Right lobe of liver (tissue), 6 donors: ENCODE measurements at regions not wholly inside any gene's neighbourhood (a gene's known extent, or its start where the extent isn't known, plus 50 kb on each side); places are given as distances from the start of the nearest gene placed in this dataset.

Source experiments
- ATAC-seq, 4 donors: fragments of 200-7000 bp; cut with Tn5 transposase; one replicate each; pipeline ENCODE4 v1.9.1; 2020; ENCODE audit warnings: mild to moderate bottlenecking in 4 of 4, moderate library complexity in 4 of 4
- DNase-seq, 3 donors: peaks; one replicate each; pipeline ENCODE4 v3.0.0-alpha.2; 2020
- H3K27ac ChIP-seq, 3 donors: fragments of 200-600 bp; one replicate each; pipeline ENCODE4 v1.8.0; 2022
- H3K27me3 ChIP-seq, 2 donors: fragments of 200-600 bp; one replicate each; pipeline ENCODE4 v1.8.0; 2022
- H3K36me3 ChIP-seq, 4 donors: fragments of 200-600 bp; sonication (generic) in 1 of 4; one replicate each; pipeline versions ENCODE4 v1.5.1 to v1.8.0; 2017 to 2022; ENCODE audit warnings: control low read depth in 1 of 4
- H3K4me1 ChIP-seq, 4 donors: fragments of 200-600 bp; sonication (generic) in 1 of 4; one replicate each; pipeline versions ENCODE4 v1.5.1 to v1.8.0; 2017 to 2022; ENCODE audit warnings: control low read depth in 1 of 4
- H3K4me3 ChIP-seq, 3 donors: fragments of 200-600 bp; one replicate each; pipeline ENCODE4 v1.8.0; 2022
- H3K9me3 ChIP-seq, 4 donors: fragments of 200-600 bp; sonication (generic) in 1 of 4; one replicate each; pipeline versions ENCODE4 v1.5.1 to v1.8.0; 2017 to 2022; ENCODE audit warnings: control low read depth in 1 of 4
- CTCF ChIP-seq, 4 donors: fragments of 200-600 bp in 3 of 4; fragments of 450-650 bp in 1 of 4; IDR thresholded peaks; one replicate each; pipeline versions ENCODE4 v1.5.1 to v1.8.0; 2016 to 2022; ENCODE audit warnings: antibody characterized with exemption in 4 of 4, mild to moderate bottlenecking in 2 of 4
- POLR2A ChIP-seq: fragments of 450-650 bp; IDR thresholded peaks from one replicate; pipeline ENCODE4 v1.6.1; 2017; ENCODE audit warnings: antibody characterized with exemption, mild to moderate bottlenecking
- WGBS: methylation state at CpG from one replicate; pipeline ENCODE4 v1.1.6; 2018; ENCODE audit warnings: low coverage, low lambda C conversion rate; ENCODE audit not compliant: insufficient coverage; ENCODE audit errors: missing lambda C conversion rate; 5-methylcytosine and 5-hydroxymethylcytosine counted together
- intact Hi-C, 2 donors: fragments of 100-400 bp; cut with DNase I; formaldehyde crosslinking; loops; one replicate each; pipeline versions ENCODE4 v1.11.2 to v1.14.1; 2022
- donor health status: DM: no; HTN: yes; CAD: no.
- donor health status: DM: no; HTN: no; CAD: no.
- donor health status: DM: no; HTN: no; CAD: no.
- donor health status: DM: no; HTN: yes; CAD: no.
- donor health status: DM: no; HTN: yes; CAD: no.

- H3K27ac ChIP-seq = no peak overlapping the region
- no peak overlapping the region for H3K4me3 ChIP-seq
- H3K4me1 ChIP-seq = no peaks in the 10 kb centered on the region
- DNase-seq = no peak
- TF ChIP-seq CTCF (IDR thresholded peaks at IDR 0.05) (no peak), POLR2A (no peak)
- no peaks in the 10 kb centered on the region for H3K27me3 ChIP-seq
- no peaks in the 10 kb centered on the region for H3K36me3 ChIP-seq
- no peak for ATAC-seq
- H3K9me3 ChIP-seq = no peaks in the 10 kb centered on the region
- intact Hi-C loops = no loop called here
- WGBS = 71% methylated on average over 1 of the region's 1 CpG
These were observed 145.6 kb downstream of the AQP4 start for GRCh38 chr18:26719896-26720295.

GRCh38 chr18:26717123-26717719 is 148.3 kb downstream of the AQP4 start:
- 86% methylated on average over 4 of the region's 4 CpGs for WGBS
- no peak for ATAC-seq
- TF ChIP-seq POLR2A (no peak), CTCF (IDR thresholded peaks at IDR 0.05) (no peak)
- no peak for DNase-seq
- Histone ChIP-seq H3K27me3 (no peaks in the 10 kb centered on the region), H3K9me3 (no peaks in the 10 kb centered on the region), H3K36me3 (no peaks in the 10 kb centered on the region), H3K4me3 (no peak overlapping the region), H3K27ac (no peak overlapping the region), H3K4me1 (no peaks in the 10 kb centered on the region)
- intact Hi-C loops = no loop called here

GRCh38 chr18:26714739-26715138 is 150.8 kb downstream of the AQP4 start:
- TF ChIP-seq POLR2A = no peak
- no peak for TF ChIP-seq CTCF (IDR thresholded peaks at IDR 0.05)
- intact Hi-C loops = no loop called here
- Histone ChIP-seq H3K27ac (no peak overlapping the region), H3K27me3 (no peaks in the 10 kb centered on the region), H3K9me3 (no peaks in the 10 kb centered on the region), H3K4me3 (no peak overlapping the region), H3K36me3 (no peaks in the 10 kb centered on the region), H3K4me1 (peaks cover 0 to under 1% (median 0%) of the 10 kb centered on the region in 4 donors)
- WGBS = 47% methylated on average over 6 of the region's 6 CpGs
- DNase-seq (no peak), ATAC-seq (no peak)

GRCh38 chr18:26711756-26712155 is 153.8 kb downstream of the AQP4 start:
- H3K4me3 ChIP-seq = no peak overlapping the region
- H3K9me3 ChIP-seq = no peaks in the 10 kb centered on the region
- H3K36me3 ChIP-seq = no peaks in the 10 kb centered on the region
- DNase-seq = no peak
- no peaks in the 10 kb centered on the region for H3K27me3 ChIP-seq
- ATAC-seq = no peak
- H3K4me1 ChIP-seq = peaks cover 0 to 4% (median 0%) of the 10 kb centered on the region in 4 donors
- whole genome bisulfite sequencing = 57% methylated on average over 3 of the region's 3 CpGs
- TF ChIP-seq POLR2A (no peak), CTCF (IDR thresholded peaks at IDR 0.05) (no peak)
- intact Hi-C loops = no loop called here
- H3K27ac ChIP-seq = no peak overlapping the region
